Bronchial epithelial cell (primary cell): ENCODE measurements at regions not wholly inside any gene's neighbourhood (a gene's known extent, or its start where the extent isn't known, plus 50 kb on each side); places are given as distances from the start of the nearest gene placed in this dataset.

Experiments used
- DNase-seq: peaks from one replicate; pipeline ENCODE4 v3.0.0-alpha.2; 2010; ENCODE audit warnings: low read depth
- FAIRE-seq: peaks from 2 replicates; lab custom pipeline; 2011; peaks lifted over from hg19 to GRCh38; lab: Jason Lieb, UNC
- H3K27me3 ChIP-seq: 2 replicates; pipeline ENCODE4 v1.5.1; 2011; ENCODE audit warnings: low read length; ENCODE audit not compliant: control insufficient read depth, insufficient read depth
- H3K36me3 ChIP-seq: 2 replicates; pipeline ENCODE4 v1.5.1; 2011; ENCODE audit warnings: low read length; ENCODE audit not compliant: control insufficient read depth, insufficient read depth
- H3K4me3 ChIP-seq: 2 replicates; pipeline ENCODE4 v1.5.1; 2011; ENCODE audit warnings: mild to moderate bottlenecking, low read depth, low read length, control low read depth
- TF ChIP-seq, protein P1 (sequence below): IDR thresholded peaks from 2 replicates; pipeline ENCODE4 v1.5.1; 2011; ENCODE audit warnings: mild to moderate bottlenecking, moderate library complexity, low read length, control low read depth, inconsistent platforms; ENCODE audit not compliant: insufficient read depth, severe bottlenecking

DNA sequence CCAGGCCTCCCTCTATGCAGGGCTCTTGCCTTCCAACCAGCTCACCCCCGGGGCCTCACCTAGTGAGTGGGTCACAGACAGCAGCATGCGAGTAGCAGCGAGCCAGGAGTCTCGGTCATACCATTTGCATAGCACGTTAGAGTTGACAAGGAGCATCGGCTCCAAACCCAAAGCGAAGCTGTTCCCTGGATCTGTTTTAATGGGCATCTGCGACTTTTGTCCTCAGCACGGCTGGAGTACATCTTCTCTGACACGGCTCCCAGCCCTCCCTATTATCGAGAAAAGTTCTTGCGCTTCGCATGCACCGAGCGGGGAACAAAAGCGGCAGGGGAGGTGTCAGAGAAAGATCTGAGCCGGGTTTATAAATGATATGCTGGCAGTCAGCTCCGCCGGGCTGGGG lies 253.3 kb downstream of the MAF start:
- Histone ChIP-seq H3K27me3 (no peaks in the 10 kb centered on the region), H3K36me3 (no peaks in the 10 kb centered on the region), H3K4me3 (no peak overlapping the region)
- TF ChIP-seq, protein P1, sequence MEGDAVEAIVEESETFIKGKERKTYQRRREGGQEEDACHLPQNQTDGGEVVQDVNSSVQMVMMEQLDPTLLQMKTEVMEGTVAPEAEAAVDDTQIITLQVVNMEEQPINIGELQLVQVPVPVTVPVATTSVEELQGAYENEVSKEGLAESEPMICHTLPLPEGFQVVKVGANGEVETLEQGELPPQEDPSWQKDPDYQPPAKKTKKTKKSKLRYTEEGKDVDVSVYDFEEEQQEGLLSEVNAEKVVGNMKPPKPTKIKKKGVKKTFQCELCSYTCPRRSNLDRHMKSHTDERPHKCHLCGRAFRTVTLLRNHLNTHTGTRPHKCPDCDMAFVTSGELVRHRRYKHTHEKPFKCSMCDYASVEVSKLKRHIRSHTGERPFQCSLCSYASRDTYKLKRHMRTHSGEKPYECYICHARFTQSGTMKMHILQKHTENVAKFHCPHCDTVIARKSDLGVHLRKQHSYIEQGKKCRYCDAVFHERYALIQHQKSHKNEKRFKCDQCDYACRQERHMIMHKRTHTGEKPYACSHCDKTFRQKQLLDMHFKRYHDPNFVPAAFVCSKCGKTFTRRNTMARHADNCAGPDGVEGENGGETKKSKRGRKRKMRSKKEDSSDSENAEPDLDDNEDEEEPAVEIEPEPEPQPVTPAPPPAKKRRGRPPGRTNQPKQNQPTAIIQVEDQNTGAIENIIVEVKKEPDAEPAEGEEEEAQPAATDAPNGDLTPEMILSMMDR: no peak
- FAIRE-seq (no peak), DNase-seq (no peak)

DNA sequence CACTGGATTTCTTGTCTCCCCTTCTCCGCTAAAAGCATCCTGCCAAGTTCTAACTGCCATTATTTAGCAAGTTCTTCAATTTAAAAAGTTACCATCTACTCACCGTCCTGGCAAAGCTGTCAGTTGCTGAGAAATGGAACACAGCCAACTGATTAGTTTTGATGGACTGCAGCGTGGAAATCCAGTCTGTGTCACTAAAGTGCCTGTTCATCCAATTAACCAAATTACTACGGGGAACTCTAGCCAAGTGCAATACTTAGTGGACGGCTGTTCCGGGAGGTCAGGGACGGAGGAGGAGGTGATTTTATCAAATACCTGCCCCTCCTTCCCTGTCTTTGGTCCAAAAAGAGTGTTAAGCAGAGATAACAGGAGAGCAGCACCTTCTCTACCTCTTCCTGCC lies 260.7 kb downstream of the MAF start:
- H3K27me3 ChIP-seq: no peaks in the 10 kb centered on the region
- TF ChIP-seq, protein P1: no peak
- DNase-seq: no peak
- H3K4me3 ChIP-seq: no peak overlapping the region
- H3K36me3 ChIP-seq: no peaks in the 10 kb centered on the region
- no peak for FAIRE-seq

DNA sequence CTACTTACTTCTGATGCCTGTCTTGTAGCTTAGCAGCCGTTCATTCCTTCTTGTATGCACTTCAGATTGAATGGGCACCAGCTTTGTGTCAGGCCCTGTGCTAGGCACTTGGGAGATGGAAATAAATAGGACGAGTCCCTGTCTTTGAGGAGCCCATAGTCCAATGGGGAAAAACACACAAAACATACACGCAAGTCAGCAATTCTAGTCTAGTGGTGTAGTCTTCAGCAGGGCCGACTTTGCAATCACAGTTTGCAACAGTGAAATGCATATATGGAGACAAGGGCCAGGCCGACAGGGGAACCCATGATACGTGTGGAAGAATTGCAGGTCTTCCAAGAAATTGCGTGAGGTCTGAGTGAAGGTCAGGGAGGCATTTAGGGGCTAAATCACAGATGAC lies 262.6 kb downstream of the MAF start:
- DNase-seq: no peak
- Histone ChIP-seq H3K36me3 (no peaks in the 10 kb centered on the region), H3K27me3 (no peaks in the 10 kb centered on the region), H3K4me3 (no peak overlapping the region)
- TF ChIP-seq, protein P1: no peak
- no peak for FAIRE-seq

DNA sequence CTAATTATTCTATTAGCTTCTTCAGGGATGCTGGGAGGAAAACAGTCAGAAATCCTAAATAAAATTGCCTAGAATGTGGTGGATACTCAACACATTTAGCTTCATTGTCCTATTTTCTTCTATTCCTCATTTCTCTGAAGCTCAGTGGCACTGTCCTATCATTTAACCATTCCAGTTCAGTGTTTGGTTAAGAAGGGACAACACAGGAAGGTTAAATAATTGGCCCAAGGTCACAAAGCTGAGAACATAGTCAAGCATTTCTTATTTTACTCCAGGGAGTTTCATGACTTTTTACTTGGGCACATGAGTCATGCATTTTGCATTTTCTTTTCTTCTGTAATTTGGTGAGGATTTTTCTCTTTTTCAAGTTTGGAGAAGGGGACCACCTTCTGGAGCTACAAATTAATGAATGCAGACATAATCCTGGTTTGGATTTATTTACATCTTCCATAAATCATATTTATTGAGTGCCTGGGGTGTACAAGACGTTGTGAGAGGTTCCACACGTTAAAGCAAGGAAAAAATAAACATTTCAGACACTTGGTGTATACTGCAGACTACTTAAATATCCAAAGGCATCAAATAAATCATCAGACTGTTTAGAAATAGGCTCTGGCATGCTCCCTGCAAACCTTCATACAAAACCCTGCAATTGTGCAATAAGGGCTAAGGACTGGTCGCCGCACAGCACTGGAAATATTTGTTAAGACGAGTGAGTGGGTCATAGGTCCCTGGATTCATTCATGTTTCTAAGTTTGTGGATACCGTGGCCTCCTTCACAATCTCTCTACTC lies 263.9 kb downstream of the MAF start:
- FAIRE-seq: no peak
- H3K27me3 ChIP-seq: no peaks in the 10 kb centered on the region
- H3K36me3 ChIP-seq: no peaks in the 10 kb centered on the region
- TF ChIP-seq, protein P1: no peak
- DNase-seq: no peak
- no peak overlapping the region for H3K4me3 ChIP-seq

DNA sequence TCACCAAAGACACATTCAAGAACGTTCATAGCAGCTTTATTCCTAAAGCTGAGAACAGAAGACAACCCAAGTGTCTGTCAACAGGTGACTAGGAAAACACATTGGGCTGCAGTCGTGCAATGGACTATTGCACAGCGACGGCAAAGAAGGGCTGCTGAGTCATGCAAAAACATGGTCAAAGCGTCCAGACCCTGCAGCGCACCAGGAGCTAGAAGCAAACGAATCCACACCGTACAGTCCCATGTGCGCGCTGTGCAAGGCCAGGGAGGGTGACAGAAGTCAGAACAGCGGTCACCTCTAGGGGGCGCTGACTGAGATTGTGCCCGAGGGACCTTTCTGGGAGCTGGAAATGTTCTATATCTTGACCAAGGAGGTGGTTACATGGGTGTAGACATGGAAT lies 266.4 kb downstream of the MAF start:
- FAIRE-seq: no peak
- no peak for DNase-seq
- Histone ChIP-seq H3K4me3 (no peak overlapping the region), H3K36me3 (no peaks in the 10 kb centered on the region), H3K27me3 (no peaks in the 10 kb centered on the region)
- TF ChIP-seq, protein P1: no peak

DNA sequence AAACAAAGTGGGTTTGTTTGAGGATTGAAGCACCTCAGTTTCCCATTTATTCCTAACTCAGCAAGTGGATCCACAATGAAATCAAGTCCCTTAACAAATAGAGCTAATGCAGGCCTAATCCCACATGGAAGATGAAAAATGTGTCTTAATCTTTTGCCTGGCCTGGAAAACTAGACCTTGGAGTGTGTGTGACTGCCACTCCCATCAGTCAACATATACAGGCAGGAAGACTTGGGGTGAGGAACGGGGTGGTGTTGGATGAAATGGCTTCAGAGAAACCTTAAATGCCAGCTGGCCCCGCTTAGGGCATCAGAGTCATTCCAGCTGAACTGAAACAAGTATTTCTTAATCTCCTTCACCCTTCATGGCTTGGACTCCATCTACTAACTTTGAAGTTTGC lies 269.5 kb downstream of the MAF start:
- no peaks in the 10 kb centered on the region for H3K27me3 ChIP-seq
- H3K4me3 ChIP-seq: no peak overlapping the region
- H3K36me3 ChIP-seq: no peaks in the 10 kb centered on the region
- TF ChIP-seq, protein P1: no peak
- DNase-seq (no peak), FAIRE-seq (no peak)
